ENCODE measurements at regions not wholly inside any gene's neighbourhood (a gene's known extent, or its start where the extent isn't known, plus 50 kb on each side); places are given as distances from the start of the nearest gene placed in this dataset.

- no peak for DNase-seq (ENCODE audit: low spot score)
- ATAC-seq (ENCODE audit: low FRiP score): no peak
- no peak for TF ChIP-seq CTCF (IDR thresholded peaks at IDR 0.05)
Measured at GRCh38 chr5:29516224-29516623, 1677.3 kb upstream of the CDH6 start.

GRCh38 chr5:29508131-29508530, 1685.4 kb upstream of the CDH6 start:
- no peak for ATAC-seq (ENCODE audit: low FRiP score)
- no peak for TF ChIP-seq CTCF (IDR thresholded peaks at IDR 0.05)

GRCh38 chr5:29504411-29504810, 1689.1 kb upstream of the CDH6 start:
- no peak for ATAC-seq (ENCODE audit: low FRiP score)
- no peak for DNase-seq (ENCODE audit: low spot score)
- no peak for TF ChIP-seq CTCF (IDR thresholded peaks at IDR 0.05)

More at GRCh38 chr5:29508131-29508530, 1685.4 kb upstream of the CDH6 start:
- DNase-seq (ENCODE audit: low spot score): no peak

- DNase-seq (ENCODE audit: low spot score) (no peak), ATAC-seq (ENCODE audit: low FRiP score) (no peak)
- TF ChIP-seq CTCF (IDR thresholded peaks at IDR 0.05): no peak
Measured at GRCh38 chr5:29498860-29499259, 1694.6 kb upstream of the CDH6 start.

- no peak for TF ChIP-seq CTCF (IDR thresholded peaks at IDR 0.05)
- DNase-seq (ENCODE audit: low spot score) (no peak), ATAC-seq (ENCODE audit: low FRiP score) (no peak)
Measured at GRCh38 chr5:29498412-29498811, 1695.1 kb upstream of the CDH6 start.

GRCh38 chr5:29485333-29485732, 1708.2 kb upstream of the CDH6 start:
- TF ChIP-seq CTCF (IDR thresholded peaks at IDR 0.05): no peak
- no peak for DNase-seq (ENCODE audit: low spot score)
- no peak for ATAC-seq (ENCODE audit: low FRiP score)

GRCh38 chr5:29469581-29469980, 1723.9 kb upstream of the CDH6 start:
- ATAC-seq (ENCODE audit: low FRiP score) (no peak), DNase-seq (ENCODE audit: low spot score) (no peak)
- TF ChIP-seq CTCF (IDR thresholded peaks at IDR 0.05): no peak
